ENCODE measurements at regions not wholly inside any gene's neighbourhood (a gene's known extent, or its start where the extent isn't known, plus 50 kb on each side); places are given as distances from the start of the nearest gene placed in this dataset.

DNA sequence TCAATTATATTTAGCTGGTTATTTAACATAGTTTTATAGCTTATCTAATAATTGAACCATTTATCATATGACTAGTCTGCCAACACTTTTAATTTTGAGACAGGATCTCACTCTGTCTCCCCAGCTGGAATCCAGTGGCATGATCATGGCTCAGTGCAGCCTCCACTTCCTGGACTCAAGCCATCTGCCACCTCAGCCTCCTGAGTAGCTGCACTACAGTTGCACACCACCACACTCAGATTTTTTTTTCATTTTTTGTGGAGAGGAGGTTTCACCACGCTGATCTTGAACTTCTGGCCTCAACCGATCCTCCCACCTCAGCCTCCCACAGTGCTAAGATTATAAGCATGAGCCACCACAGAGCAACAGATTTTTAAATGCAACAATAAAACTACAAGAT lies 151.4 kb upstream of the MDGA2 start:
- TF ChIP-seq, protein P1, sequence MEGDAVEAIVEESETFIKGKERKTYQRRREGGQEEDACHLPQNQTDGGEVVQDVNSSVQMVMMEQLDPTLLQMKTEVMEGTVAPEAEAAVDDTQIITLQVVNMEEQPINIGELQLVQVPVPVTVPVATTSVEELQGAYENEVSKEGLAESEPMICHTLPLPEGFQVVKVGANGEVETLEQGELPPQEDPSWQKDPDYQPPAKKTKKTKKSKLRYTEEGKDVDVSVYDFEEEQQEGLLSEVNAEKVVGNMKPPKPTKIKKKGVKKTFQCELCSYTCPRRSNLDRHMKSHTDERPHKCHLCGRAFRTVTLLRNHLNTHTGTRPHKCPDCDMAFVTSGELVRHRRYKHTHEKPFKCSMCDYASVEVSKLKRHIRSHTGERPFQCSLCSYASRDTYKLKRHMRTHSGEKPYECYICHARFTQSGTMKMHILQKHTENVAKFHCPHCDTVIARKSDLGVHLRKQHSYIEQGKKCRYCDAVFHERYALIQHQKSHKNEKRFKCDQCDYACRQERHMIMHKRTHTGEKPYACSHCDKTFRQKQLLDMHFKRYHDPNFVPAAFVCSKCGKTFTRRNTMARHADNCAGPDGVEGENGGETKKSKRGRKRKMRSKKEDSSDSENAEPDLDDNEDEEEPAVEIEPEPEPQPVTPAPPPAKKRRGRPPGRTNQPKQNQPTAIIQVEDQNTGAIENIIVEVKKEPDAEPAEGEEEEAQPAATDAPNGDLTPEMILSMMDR (IDR thresholded peaks at IDR 0.05): no peak
- no peak for TF ChIP-seq POLR2A (IDR thresholded peaks at IDR 0.05)
- no peak for TF ChIP-seq POLR2AphosphoS5 (IDR thresholded peaks at IDR 0.05)
- no peak for TF ChIP-seq EP300 (IDR thresholded peaks at IDR 0.05; ENCODE audit: low read depth)
